MM.1S (cell line): ENCODE measurements at regions not wholly inside any gene's neighbourhood (a gene's known extent, or its start where the extent isn't known, plus 50 kb on each side); places are given as distances from the start of the nearest gene placed in this dataset.

Source experiments
- CTCF ChIP-seq: fragments of 300-600 bp; sonication (generic); IDR thresholded peaks from 2 replicates; pipeline ENCODE4 v1.5.1; 2016; ENCODE audit warnings: antibody characterized with exemption, low read length, mixed read lengths
- EZH2phosphoT487 ChIP-seq: fragments of 300-600 bp; sonication (generic); IDR thresholded peaks from 2 replicates; pipeline ENCODE4 v1.6.1; 2018; ENCODE audit warnings: antibody characterized with exemption, low read length

DNA sequence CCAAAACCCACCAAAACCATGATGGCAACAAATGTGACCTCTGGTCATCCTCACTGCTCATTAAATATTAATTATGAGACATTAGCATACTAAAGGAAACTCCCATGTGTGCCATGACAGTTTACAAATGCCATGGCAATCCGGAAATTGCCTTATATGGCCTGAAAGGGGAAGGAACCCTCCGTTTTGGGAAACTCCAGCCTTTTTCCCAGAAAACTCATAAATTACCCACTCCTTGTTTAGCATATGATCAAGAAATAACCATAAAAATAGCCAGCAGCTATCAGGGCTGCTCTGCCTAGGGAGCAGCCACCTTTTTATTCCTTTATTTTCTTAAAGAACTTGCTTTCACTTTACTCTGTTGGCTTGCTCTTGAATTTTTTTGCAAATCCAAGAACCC lies 992.7 kb downstream of the NTRK3 start:
- TF ChIP-seq CTCF (no peak), EZH2phosphoT487 (no peak)
